ENCODE measurements at regions not wholly inside any gene's neighbourhood (a gene's known extent, or its start where the extent isn't known, plus 50 kb on each side); places are given as distances from the start of the nearest gene placed in this dataset.
A peak's percentile ranks its signal among the peaks of the same experiment; 100 is the strongest.
"Not testable (repeated sequence)": the region's sequence is repeated elsewhere in the genome, so short reads cannot be mapped to it uniquely, and the experiment has no call there.

DNA sequence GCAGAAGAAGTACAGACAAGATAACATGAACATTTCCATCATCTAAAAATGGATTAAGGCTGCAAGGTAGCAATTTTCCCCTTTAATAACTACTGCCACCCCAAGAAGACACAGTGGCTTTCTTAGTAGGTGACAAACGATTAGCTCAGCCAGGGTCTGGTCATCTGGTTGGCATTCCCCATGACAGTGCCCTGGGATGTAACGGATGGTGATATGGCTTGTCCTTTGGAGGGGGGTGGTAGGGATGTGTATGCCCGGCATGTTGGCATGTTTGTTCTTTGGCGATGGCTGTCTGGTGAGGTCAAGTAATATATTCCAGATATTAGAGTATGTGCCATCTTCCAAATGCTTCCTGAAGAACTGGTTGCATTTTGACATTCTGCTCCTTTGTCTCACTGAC, 135.6 kb upstream of the ZNF536 start:
- DNase-seq (ENCODE audit: low spot score) = no peak

DNA sequence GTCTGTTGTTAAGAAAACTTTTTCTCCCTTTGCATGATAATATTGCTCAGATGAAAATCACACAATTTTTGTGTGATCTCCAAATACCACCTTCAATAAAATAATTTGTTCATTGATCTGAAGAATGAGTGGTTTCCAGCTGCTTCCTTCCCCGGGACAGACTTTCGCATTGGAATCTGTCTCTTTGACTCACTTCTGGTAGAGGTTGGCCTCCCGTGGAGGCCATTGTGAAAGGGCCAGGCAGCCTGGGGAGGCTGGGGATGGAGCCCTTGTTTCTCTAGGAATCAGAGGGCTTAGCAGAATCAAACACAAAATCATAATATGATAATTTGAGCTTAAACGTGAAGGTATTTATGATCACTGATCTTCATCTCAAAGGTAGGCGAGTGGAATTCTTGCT, 135.0 kb upstream of the ZNF536 start:
- DNase-seq (ENCODE audit: low spot score) = no peak

DNA sequence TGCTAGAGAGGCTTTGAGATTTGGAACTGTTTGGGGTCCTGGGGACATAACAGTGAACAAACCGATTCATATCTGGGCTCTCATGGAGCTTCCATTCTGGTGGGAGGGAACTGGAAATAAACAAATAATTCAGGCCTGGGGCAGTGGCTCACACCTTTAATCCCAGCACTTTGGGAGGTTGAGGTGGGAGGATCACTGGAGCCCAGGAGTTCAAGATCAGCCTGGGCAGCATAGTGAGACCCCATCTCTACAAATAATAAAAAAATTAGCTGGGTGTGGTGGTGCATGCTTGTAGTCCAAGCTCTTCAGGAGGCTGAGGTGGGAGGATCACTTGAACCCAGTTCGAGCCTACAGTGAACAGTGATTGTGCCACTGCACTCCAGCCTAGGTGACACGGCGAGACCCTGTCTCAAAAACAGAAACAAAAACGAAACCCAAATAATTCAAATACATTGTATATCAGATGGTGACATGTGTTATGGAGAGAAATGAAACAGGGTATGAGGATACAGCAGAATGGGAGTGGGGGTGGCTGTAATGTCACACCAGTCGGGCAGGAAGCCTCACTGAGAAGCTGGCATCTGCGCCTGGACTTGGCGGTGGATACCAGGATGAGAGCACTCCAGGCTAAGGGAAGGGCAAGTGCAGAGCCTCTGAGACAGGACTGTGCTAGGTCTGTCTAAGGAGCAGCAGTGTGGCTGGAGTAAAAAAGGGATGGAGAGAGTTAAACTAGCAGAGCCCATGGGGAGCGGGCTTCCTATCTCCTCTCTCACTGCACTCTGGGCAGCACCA, 131.1 kb upstream of the ZNF536 start:
- no peak for DNase-seq (ENCODE audit: low spot score)

DNA sequence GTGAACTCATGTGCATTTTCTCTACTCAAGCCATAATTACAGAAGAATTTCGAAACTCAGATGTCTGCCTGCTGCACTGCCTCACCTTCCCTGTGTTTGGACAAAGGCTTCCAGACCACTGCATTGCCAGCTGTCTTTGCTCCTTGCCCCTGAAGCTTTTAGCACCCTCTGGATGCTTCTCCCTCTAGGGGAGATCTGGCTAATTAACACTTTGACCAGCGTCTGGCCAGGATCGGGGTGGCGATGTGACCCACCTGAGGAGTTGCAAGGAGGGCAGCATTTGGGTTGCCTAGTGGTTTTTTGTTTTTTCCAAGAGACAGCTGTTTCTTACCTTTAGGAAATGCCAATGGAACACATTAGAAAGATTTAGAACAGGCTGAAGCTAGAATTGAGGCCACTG, 127.7 kb upstream of the ZNF536 start:
- no peak for DNase-seq (ENCODE audit: low spot score)

DNA sequence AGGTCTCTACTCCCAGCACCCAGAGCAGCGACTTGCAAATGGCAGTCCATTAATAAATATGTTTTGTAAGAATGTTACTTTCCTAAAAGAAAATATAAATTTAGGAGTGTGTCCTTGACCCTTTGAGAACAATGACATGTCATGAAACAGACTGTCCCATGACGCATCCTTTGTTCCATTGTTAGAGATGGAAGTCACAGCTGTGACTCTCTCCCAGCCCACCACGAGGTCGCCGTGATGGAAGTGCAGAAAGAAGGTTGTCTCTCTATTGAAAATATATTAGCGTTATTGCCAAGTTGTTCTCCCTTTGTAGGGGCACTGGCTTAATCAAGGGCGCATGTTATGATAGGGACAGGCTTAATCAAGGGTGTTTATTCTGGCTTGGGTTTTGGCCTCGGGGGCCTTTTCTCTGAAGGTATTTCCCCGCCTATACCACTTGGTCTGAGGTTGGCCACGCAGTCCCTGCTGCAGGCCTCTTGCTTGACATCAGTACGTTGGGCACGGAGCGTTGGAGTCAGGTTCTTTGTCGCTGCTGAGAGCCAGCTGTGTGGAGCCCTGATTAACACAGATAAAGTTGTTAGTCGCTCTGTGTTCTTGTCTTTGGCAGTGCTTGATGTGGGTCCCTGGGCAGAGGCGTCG, 126.7 kb upstream of the ZNF536 start:
- no peak for DNase-seq (ENCODE audit: low spot score)

DNA sequence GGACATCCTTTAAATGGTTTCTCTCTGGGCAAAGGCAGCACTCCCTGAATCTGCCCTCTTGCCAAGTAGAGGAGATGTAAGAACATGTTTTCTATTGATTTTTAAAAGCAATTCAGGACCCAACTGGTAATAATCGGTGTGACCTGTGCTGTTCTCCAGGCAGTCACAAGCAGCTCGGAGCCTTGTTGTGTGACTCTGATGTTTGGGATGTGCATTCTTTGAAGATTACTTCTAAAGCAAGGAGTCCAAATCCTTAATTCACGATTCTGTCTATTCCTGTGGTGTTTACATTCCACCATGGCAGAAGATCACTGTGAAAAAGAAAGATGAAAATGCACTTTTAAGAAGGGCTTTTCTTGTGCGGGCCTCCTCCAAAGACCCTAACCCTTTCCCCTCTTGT, 122.3 kb upstream of the ZNF536 start:
- no peak for DNase-seq (ENCODE audit: low spot score)

DNA sequence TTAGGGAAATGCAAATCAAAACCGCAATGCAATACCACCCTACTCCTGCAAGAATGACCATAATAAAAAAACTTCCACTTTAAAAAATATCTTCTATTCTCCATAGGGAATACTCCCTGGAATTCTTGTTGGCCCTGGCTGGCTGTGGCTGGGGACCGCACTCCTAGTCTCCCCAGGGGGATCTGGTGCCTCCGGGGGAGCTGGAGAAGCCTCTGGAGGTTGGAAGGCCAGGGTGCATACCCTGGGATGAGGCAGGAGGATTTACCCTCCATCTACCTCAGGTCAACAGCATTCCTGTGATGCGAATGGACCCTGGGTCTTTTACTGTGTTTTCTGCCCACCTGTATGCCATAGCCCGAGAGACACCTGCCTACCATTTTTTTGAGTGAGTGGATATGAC, 120.0 kb upstream of the ZNF536 start:
- no peak for DNase-seq (ENCODE audit: low spot score)

DNA sequence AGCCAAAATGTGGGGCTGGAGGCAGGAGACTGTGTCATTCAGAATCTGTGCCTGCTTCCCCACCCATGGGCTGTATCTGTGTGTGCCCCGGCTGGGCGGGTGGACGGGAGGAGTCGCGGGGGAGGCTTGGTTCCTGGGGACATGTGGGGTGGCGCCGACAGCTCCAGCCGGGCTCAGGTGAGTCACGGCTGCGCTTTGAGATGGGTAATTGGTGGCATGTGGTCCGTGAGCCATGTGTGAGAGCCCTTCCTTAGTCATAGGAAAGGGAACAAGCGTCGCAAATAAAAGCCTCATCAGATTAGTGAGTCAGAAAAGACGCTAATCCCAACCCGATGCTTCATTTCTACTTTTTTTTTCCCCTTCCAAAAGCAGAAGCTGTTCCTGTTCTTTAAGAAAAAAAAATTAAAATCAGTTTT, 118.6 kb upstream of the ZNF536 start:
- DNase-seq (ENCODE audit: low spot score) = peak; percentile 76

DNA sequence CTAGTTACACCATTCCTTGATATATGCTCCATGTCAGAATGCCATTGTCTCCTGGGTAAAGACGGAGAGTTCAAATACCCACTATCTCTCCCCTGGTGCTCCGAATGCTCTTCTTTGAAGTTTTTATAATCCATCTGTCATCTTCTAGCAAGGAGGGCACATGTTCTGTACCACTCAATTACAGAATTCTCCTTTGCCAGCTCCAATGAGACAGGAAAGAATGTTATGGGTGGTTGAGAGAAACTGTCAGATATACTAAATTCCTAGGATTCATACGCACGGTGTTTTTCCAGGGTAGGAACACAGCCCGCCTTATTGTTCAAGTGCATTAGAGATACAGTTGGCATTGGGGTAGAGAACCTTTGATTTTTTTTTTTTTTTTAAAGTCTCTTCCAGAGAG, 118.0 kb upstream of the ZNF536 start:
- DNase-seq (ENCODE audit: low spot score) = no peak

DNA sequence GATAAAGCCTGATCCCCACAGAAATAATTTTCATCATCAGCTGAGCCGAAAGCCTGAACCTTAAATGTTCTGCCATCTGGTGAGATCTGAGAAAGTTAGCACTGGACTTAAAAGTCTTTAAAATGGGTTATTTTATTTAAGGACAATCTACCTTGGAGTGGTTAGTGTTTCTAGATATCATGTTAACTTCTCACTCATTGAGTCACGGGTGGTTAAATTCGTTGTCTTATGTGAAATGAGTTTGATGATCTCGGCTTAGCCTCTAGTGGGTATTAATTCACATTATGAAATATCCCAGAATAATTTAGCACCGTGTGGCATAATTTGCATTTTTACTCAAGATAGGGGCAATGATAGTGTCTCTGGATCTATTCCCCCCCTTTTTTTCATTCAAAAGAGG, 117.4 kb upstream of the ZNF536 start:
- no peak for DNase-seq (ENCODE audit: low spot score)

DNA sequence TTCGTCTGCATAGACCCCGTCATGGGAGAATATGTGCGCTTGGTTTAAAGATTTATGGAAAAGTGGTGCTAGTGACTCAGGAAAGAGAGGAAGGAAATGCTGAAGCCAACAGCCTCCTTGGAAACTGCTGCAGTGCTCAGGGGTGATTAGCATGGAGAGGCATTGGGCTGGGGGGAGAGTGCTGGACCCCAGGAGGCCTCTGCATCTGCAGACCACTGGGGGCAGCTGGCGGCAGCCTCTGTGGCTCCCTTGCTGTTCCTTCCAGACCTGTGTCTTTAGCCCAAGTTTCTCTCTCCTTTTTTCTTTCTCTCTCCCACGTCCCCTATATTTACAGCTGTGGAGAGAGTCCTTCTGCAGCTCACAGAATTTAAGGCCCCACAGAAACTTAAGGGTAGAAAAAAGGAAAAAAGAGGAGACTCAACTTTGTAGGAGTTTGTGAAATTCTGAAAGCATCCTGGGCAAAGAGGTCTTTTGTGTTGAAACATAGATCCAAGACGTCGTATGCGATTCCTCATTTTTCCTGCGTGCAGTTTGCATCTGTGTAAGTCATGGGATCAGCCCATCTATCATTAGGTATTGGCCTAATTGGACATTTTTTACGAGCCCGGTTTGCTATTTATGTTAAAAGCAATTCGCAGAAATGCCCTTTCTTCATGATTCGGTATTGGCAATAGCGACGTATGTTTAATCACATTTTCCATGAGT, 116.2 kb upstream of the ZNF536 start:
- DNase-seq (ENCODE audit: low spot score) = no peak

DNA sequence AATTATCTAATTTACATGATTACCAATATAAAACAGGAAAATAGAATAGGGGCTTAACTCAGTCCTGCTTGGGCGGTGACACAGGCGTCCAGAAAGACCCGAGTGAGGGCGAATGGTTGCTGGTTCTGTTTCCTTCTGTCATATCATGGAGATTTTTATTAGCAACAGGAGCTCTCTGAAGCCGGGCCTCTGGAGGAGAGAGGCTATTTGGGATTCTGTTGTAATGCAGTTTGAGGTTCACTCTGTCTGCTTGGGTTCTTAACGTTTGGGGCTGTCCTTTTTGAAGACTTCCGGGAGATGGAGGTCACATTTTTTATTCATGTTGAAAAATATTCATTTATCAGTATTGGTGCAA, 115.7 kb upstream of the ZNF536 start:
- DNase-seq (ENCODE audit: low spot score) = no peak

DNA sequence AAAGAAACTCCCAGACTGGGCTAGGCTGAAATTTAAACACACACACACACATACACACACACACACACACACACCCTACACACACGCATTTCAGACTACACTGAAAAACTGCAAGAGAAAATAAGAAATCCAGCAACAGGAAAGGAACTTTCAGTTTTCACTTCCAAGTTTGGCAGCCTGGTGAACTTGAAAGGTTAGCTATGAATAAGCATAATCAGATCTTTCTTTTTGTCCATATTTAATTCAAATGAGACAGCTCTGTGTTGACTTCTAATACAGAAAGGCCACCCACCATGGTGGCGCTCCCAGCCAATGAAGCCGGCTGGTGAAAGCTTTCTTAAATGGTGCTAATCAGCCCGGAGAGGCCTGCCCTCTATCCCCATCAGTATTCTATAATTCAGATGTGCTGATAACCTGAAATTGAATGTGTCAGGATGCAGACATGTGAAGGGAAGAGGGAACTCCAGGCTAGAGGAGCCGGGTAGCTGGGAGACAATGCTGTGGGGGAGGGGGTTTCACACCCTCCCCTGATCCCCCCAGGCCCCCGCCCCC, 108.3 kb upstream of the ZNF536 start:
- no peak for DNase-seq (ENCODE audit: low spot score)

DNA sequence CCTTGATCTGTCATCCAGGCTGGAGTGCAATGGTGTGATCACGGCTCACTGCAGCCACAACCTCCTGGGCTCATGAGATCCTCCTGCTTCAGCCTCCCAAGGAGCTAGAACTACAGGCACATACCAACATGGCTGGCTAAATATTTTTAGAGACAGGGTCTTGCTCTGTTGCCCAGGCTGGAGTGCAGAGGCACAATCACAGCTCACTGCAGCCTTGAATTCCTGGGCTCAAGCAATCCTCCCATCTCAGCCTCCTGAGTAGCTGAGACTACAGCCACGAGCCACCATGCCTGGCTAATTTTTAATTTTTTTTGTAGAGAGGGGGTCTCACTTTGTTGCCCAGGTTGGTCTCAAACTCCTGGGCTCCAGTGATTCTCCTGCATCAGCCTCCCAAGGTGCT, 106.3 kb upstream of the ZNF536 start:
- DNase-seq (ENCODE audit: low spot score) = not testable (repeated sequence)

DNA sequence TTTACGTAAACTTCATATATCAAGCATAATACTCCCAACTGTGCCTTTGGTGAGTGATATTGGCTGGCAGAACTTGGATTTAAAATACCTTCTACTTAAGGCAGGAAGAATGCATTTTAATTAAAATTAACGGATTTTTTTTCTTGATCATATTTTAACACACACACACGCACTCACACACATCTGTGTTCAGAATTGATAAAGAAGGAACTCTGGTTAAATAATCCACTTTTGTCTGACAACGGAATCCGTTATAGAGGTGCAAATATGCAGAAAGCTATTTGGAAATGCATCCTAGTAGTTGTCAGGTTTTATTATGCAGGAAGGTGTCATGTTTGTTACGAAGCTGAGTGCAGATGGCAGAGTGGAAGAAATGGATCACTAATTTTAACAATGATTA, 105.5 kb upstream of the ZNF536 start:
- DNase-seq (ENCODE audit: low spot score) = no peak

DNA sequence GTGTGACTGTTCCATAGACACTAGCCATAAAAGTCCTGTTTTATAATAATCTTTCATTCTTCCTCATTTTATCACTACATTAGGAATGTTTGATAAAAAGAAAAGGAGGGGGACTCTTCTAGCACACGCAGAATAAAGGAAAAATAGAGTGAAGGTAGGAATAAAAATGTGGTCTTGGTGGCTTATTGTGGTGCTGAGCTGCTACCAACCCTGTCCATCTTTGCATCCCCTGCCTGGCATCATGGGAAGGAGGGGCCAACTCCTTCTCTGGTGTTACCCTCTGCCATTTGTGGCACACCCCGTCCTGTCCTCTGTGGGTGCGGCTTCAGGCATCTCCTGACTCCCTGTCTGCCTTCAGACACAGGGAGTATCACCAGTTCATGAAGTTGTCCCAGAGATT, 104.9 kb upstream of the ZNF536 start:
- no peak for DNase-seq (ENCODE audit: low spot score)

DNA sequence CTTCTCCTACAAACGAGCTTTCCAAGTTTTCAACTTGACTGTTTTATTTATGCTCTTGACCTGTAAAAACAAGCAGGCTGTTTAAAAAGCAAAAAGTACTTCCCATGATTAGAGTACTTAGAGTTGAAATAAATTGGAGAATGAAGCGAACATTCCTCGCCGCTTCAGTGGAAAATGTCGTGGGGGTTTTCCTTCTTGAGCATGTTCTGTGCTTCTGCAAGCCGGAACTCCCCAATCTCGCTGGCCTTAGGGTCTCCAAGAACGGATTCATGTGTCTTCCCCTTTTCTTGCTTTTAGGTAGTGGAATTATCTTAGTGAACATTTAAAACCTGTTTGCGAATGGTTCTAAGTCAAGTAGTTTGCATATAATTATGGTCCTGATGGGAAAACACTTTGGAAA, 103.6 kb upstream of the ZNF536 start:
- no peak for DNase-seq (ENCODE audit: low spot score)

DNA sequence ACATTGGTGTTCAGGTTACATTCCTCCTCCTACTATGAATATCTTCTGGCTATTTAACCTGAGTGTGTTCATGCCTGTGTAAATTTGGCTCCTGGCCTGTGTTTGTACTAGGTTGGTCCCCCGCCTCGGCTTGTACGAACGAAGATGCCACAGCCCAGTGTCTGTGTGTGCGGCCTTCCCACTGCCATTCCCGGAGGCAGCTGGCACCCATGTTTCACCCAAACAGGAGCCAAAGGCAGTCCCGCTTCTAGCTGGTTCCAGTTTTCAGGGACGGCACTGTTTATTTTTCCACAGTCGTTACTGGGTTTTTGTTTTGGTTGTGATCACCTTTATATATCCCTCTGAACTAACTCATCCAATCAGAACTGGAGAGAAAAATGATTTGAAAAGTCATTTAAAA, 102.5 kb upstream of the ZNF536 start:
- DNase-seq (ENCODE audit: low spot score) = no peak

DNA sequence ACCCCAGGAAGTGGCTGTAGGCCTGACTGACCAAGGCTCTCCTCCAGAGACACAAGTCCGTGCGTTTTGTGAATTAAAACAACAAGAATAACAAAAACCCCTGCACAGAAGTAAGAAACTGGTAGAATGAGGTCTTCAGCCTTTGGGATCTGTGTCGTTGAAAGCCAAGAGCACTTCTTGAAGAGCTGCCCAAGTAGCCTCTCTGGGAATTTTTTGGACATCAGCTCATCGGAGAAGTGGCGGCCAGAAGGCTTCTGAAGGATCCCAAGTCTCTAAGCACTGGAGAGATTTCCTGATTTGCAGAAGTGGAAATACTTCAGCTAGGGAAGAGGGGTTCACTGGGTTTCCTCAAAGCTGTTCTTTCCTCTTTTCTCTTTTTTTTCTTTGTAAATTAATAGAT, 100.4 kb upstream of the ZNF536 start:
- no peak for DNase-seq (ENCODE audit: low spot score)

DNA sequence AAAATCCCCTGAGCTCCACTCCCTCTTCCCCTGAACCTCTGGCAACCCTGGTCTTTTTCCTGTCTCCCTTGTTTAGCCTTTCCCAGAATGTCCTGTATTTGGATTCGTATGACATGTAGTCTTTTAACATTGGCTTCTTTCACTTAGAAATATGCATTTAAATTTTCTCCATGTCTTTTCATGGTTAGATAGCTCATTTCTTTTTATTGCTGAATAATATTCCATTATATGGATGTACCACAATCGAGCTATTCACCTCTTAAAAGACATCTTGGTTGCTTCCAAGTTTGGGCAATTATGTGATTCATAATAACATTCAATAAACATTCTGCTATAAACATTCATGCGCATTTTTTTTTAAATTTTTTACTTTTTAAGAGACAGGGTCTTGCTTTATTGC, 99.6 kb upstream of the ZNF536 start:
- DNase-seq (ENCODE audit: low spot score) = no peak

DNA sequence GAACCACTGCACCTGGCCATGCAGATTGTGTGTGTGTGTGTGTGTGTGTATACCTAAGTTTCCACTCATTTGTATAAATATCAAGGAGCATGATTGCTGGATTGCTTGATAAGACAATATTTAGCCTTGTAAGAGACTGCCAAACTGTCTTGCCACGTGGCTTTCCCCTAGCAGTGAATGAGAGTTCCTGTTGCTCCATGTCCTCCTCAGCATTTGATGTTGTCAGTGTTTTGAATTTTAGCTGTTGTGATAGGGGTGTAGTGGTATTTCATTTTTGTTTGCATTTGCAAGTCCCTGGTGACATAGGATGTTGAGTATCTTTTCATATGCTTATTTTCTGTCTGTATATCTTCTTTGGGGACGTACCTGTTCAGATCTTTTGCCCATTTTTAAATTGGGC, 99.0 kb upstream of the ZNF536 start:
- DNase-seq (ENCODE audit: low spot score) = no peak

DNA sequence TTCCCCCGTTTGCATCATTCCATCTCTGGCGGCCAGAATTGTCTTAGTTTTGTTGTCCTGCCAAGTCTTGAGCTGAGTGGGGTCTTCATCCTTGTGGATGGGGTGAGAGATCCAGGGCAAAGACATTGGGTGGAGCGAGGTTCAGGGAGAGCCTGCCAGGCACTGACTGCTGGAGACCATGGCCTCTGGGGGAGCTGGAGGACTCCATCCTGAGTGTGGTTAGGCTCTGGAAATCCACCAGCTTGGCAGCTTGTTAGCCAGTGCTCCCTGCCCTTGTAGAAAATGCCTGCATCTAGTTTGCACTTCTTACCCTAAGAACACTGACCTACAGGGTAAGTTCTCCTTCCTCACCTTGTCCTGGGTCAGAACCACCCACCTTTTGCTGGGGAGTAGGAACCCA, 97.2 kb upstream of the ZNF536 start:
- DNase-seq (ENCODE audit: low spot score) = no peak
